ENCODE measurements at regions not wholly inside any gene's neighbourhood (a gene's known extent, or its start where the extent isn't known, plus 50 kb on each side); places are given as distances from the start of the nearest gene placed in this dataset.

DNA sequence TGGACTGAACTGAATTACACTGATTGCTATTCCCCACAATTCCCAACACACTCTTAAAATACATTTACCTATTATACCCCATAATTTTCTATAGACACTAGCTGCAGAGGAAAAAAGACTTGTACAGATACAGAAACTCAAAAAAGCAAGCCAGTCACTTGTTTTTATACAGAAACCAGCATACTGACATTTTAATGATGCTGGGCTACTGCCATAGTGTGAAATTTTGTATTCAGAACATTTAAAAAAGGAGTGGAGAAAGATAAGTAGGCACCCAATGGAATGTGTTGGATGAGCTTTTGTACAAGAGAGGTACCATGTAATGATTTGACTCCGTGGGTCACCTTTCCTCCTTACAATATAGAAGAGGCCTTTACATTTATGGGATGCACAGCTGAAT is 740.1 kb downstream of the PLCL1 start (continued):
- TF ChIP-seq ZNF391 (tag by site-specific recombination; IDR thresholded peaks at IDR 0.05; ENCODE audit: borderline replicate concordance, low read depth) (no peak), ZNF521 (tag by site-specific recombination; IDR thresholded peaks at IDR 0.05) (no peak)
- TF ChIP-seq, protein P1, sequence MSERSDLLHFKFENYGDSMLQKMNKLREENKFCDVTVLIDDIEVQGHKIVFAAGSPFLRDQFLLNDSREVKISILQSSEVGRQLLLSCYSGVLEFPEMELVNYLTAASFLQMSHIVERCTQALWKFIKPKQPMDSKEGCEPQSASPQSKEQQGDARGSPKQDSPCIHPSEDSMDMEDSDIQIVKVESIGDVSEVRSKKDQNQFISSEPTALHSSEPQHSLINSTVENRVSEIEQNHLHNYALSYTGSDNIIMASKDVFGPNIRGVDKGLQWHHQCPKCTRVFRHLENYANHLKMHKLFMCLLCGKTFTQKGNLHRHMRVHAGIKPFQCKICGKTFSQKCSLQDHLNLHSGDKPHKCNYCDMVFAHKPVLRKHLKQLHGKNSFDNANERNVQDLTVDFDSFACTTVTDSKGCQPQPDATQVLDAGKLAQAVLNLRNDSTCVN (tag by site-specific recombination; optimal IDR thresholded peaks at IDR 0.05): no peak

DNA sequence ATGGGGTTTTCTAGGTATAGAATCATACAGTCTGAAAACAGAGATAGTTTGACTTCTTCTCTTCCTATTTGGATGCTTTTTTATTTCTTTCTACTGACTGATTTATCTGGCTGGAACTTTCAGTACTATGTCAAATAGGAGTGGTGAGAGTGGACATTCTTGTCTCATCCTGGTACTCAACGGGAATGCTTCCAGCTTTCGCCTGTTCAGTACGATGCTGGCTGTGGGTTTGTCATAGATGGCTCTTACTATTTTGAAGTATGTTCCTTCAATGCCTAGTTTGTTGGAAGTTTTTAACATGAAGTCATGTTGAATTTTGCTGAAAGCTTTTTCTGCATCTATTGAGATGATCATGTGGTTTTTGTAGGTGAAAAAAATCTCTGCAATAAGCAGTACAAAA is 730.4 kb downstream of the PLCL1 start:
- POLR2A ChIA-PET: no interaction called here
- CTCF ChIA-PET: no interaction called here
- TF ChIP-seq TCF7L2 (IDR thresholded peaks at IDR 0.05; ENCODE audit: borderline replicate concordance, low read depth, low read length) (no peak), ZNF660 (tag by site-specific recombination; IDR thresholded peaks at IDR 0.05) (no peak), ZBTB1 (tag by site-specific recombination; IDR thresholded peaks at IDR 0.05) (no peak), ZNF837 (tag by site-specific recombination; IDR thresholded peaks at IDR 0.05) (no peak), KLF7 (tag by site-specific recombination; IDR thresholded peaks at IDR 0.05; ENCODE audit: borderline replicate concordance) (no peak), ZNF747 (tag by site-specific recombination; IDR thresholded peaks at IDR 0.05) (no peak), ZNF155 (tag by site-specific recombination; IDR thresholded peaks at IDR 0.05) (no peak), ZNF341 (tag by site-specific recombination; IDR thresholded peaks at IDR 0.05; ENCODE audit: low read depth) (no peak), ZNF37A (tag by site-specific recombination; IDR thresholded peaks at IDR 0.05) (no peak), HOXC10 (CRISPR knock-in tag; IDR thresholded peaks at IDR 0.05) (no peak), ZNF571 (tag by site-specific recombination; IDR thresholded peaks at IDR 0.05) (no peak)
- TF ChIP-seq, protein P2, sequence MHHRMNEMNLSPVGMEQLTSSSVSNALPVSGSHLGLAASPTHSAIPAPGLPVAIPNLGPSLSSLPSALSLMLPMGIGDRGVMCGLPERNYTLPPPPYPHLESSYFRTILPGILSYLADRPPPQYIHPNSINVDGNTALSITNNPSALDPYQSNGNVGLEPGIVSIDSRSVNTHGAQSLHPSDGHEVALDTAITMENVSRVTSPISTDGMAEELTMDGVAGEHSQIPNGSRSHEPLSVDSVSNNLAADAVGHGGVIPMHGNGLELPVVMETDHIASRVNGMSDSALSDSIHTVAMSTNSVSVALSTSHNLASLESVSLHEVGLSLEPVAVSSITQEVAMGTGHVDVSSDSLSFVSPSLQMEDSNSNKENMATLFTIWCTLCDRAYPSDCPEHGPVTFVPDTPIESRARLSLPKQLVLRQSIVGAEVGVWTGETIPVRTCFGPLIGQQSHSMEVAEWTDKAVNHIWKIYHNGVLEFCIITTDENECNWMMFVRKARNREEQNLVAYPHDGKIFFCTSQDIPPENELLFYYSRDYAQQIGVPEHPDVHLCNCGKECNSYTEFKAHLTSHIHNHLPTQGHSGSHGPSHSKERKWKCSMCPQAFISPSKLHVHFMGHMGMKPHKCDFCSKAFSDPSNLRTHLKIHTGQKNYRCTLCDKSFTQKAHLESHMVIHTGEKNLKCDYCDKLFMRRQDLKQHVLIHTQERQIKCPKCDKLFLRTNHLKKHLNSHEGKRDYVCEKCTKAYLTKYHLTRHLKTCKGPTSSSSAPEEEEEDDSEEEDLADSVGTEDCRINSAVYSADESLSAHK (tag by site-specific recombination; IDR thresholded peaks at IDR 0.05): no peak
- TF ChIP-seq, protein P3, sequence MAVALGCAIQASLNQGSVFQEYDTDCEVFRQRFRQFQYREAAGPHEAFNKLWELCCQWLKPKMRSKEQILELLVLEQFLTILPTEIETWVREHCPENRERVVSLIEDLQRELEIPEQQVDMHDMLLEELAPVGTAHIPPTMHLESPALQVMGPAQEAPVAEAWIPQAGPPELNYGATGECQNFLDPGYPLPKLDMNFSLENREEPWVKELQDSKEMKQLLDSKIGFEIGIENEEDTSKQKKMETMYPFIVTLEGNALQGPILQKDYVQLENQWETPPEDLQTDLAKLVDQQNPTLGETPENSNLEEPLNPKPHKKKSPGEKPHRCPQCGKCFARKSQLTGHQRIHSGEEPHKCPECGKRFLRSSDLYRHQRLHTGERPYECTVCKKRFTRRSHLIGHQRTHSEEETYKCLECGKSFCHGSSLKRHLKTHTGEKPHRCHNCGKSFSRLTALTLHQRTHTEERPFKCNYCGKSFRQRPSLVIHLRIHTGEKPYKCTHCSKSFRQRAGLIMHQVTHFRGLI (tag by site-specific recombination; IDR thresholded peaks at IDR 0.05): no peak
- TF ChIP-seq, protein P4, sequence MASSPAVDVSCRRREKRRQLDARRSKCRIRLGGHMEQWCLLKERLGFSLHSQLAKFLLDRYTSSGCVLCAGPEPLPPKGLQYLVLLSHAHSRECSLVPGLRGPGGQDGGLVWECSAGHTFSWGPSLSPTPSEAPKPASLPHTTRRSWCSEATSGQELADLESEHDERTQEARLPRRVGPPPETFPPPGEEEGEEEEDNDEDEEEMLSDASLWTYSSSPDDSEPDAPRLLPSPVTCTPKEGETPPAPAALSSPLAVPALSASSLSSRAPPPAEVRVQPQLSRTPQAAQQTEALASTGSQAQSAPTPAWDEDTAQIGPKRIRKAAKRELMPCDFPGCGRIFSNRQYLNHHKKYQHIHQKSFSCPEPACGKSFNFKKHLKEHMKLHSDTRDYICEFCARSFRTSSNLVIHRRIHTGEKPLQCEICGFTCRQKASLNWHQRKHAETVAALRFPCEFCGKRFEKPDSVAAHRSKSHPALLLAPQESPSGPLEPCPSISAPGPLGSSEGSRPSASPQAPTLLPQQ (tag by site-specific recombination; IDR thresholded peaks at IDR 0.05): no peak
- TF ChIP-seq, protein P5, sequence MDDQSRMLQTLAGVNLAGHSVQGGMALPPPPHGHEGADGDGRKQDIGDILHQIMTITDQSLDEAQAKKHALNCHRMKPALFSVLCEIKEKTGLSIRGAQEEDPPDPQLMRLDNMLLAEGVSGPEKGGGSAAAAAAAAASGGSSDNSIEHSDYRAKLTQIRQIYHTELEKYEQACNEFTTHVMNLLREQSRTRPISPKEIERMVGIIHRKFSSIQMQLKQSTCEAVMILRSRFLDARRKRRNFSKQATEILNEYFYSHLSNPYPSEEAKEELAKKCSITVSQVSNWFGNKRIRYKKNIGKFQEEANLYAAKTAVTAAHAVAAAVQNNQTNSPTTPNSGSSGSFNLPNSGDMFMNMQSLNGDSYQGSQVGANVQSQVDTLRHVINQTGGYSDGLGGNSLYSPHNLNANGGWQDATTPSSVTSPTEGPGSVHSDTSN (CRISPR knock-in tag; IDR thresholded peaks at IDR 0.05): no peak
- TF ChIP-seq, protein P6, sequence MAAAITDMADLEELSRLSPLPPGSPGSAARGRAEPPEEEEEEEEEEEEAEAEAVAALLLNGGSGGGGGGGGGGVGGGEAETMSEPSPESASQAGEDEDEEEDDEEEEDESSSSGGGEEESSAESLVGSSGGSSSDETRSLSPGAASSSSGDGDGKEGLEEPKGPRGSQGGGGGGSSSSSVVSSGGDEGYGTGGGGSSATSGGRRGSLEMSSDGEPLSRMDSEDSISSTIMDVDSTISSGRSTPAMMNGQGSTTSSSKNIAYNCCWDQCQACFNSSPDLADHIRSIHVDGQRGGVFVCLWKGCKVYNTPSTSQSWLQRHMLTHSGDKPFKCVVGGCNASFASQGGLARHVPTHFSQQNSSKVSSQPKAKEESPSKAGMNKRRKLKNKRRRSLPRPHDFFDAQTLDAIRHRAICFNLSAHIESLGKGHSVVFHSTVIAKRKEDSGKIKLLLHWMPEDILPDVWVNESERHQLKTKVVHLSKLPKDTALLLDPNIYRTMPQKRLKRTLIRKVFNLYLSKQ (tag by site-specific recombination; IDR thresholded peaks at IDR 0.05; ENCODE audit: borderline replicate concordance): no peak
- TF ChIP-seq, protein P7, sequence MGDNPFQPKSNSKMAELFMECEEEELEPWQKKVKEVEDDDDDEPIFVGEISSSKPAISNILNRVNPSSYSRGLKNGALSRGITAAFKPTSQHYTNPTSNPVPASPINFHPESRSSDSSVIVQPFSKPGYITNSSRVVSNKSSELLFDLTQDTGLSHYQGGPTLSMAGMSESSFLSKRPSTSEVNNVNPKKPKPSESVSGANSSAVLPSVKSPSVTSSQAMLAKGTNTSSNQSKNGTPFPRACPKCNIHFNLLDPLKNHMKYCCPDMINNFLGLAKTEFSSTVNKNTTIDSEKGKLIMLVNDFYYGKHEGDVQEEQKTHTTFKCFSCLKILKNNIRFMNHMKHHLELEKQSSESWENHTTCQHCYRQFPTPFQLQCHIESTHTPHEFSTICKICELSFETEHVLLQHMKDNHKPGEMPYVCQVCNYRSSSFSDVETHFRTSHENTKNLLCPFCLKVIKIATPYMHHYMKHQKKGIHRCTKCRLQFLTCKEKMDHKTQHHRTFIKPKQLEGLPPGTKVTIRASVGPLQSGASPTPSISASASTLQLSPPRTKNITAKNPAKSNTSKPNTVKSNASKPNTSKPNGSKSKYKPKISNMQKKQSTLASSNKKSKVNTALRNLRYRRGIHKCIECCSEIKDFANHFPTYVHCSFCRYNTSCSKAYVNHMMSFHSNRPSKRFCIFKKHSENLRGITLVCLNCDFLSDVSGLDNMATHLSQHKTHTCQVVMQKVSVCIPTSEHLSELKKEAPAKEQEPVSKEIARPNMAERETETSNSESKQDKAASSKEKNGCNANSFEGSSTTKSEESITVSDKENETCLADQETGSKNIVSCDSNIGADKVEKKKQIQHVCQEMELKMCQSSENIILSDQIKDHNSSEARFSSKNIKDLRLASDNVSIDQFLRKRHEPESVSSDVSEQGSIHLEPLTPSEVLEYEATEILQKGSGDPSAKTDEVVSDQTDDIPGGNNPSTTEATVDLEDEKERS (tag by site-specific recombination; IDR thresholded peaks at IDR 0.05): no peak
- Histone ChIP-seq H3K4me1 (ENCODE audit: control insufficient read depth, insufficient read depth, low read length) (no peaks in the 10 kb centered on the region), H3K4me3 (ENCODE audit: low read depth, low read length) (no peak overlapping the region), H3K27ac (ENCODE audit: extremely low read depth, low read depth, low read length) (no peak overlapping the region), H3K9me3 (ENCODE audit: control insufficient read depth, insufficient read depth, low read depth, low read length) (no peaks in the 10 kb centered on the region), H3K36me3 (ENCODE audit: control insufficient read depth in 2 of 2, insufficient read depth in 1 of 2, low read length in 2 of 2) (no peaks in the 10 kb centered on the region)
